ENCODE measurements at regions not wholly inside any gene's neighbourhood (a gene's known extent, or its start where the extent isn't known, plus 50 kb on each side); places are given as distances from the start of the nearest gene placed in this dataset.

DNA sequence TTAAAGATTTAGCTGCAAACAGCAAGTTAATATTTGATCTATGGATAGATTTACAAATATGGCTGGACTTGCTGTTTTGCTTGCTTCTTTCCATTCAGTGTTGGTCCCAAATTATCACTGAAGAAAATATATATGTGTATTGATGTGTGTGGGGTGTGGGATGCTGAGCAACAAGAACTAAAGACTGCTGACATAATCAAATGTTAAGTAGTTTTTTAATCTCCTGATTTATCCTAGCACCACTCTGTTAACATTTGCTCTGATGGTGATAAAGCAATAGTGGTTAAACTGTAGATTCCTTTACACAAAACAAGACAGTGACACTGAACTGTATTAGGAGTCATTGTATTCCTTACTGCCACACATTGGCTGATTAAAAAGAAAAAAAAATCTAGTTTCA lies 1023.5 kb upstream of the B3GALT2 start:
- Histone ChIP-seq H3K4me3 (replicated peaks; ENCODE audit: insufficient read depth, low read length) (no peak overlapping the region), H3K27ac (replicated peaks) (no peak overlapping the region), H3K27me3 (ENCODE audit: insufficient read depth, poor library complexity, severe bottlenecking) (no peaks in the 10 kb centered on the region)
- TF ChIP-seq CTCF (IDR thresholded peaks at IDR 0.05; ENCODE audit: insufficient read depth, low read length): no peak
- TF ChIP-seq SPI1 (IDR thresholded peaks at IDR 0.05; ENCODE audit: borderline replicate concordance, low read depth): no peak
- no peak for TF ChIP-seq GABPA (IDR thresholded peaks at IDR 0.05; ENCODE audit: low read depth)
- TF ChIP-seq REST (IDR thresholded peaks at IDR 0.05; ENCODE audit: insufficient replicate concordance, low read depth): no peak
- TF ChIP-seq POLR2AphosphoS5 (IDR thresholded peaks at IDR 0.05; ENCODE audit: low read depth): no peak
- no peak for DNase-seq (ENCODE audit: low read depth in 1 of 2, low spot score in 1 of 2)

DNA sequence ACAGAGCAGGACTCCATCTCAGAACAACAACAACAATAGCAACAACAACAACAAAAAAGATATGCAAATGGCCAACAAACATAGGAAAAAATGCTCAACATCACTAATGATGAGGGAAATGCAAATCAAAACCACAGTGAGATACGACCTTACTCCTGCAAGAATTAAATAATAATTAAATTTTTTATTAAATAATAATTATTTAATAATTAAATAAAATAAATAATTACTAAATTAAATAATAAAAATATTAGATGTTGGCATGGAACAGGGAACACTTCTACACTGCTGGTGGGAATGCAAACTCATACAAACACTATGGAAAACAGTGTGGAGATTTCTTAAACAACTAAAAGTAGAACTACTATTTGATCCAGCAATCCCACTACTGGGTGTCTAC lies 1022.3 kb upstream of the B3GALT2 start:
- no peak overlapping the region for H3K4me3 ChIP-seq (replicated peaks; ENCODE audit: insufficient read depth, low read length)
- H3K27me3 ChIP-seq (ENCODE audit: insufficient read depth, poor library complexity, severe bottlenecking): no peaks in the 10 kb centered on the region
- no peak for DNase-seq (ENCODE audit: low read depth in 1 of 2, low spot score in 1 of 2)
- TF ChIP-seq REST (IDR thresholded peaks at IDR 0.05; ENCODE audit: insufficient replicate concordance, low read depth) (no peak), GABPA (IDR thresholded peaks at IDR 0.05; ENCODE audit: low read depth) (no peak), SPI1 (IDR thresholded peaks at IDR 0.05; ENCODE audit: borderline replicate concordance, low read depth) (no peak), CTCF (IDR thresholded peaks at IDR 0.05; ENCODE audit: insufficient read depth, low read length) (no peak), POLR2AphosphoS5 (IDR thresholded peaks at IDR 0.05; ENCODE audit: low read depth) (no peak)
- no peak overlapping the region for H3K27ac ChIP-seq (replicated peaks)

- Histone ChIP-seq H3K27ac (replicated peaks) (no peak overlapping the region), H3K27me3 (ENCODE audit: insufficient read depth, poor library complexity, severe bottlenecking) (no peaks in the 10 kb centered on the region), H3K4me3 (replicated peaks; ENCODE audit: insufficient read depth, low read length) (no peak overlapping the region)
- TF ChIP-seq POLR2AphosphoS5 (IDR thresholded peaks at IDR 0.05; ENCODE audit: low read depth) (no peak), SPI1 (IDR thresholded peaks at IDR 0.05; ENCODE audit: borderline replicate concordance, low read depth) (no peak), CTCF (IDR thresholded peaks at IDR 0.05; ENCODE audit: insufficient read depth, low read length) (no peak), GABPA (IDR thresholded peaks at IDR 0.05; ENCODE audit: low read depth) (no peak), REST (IDR thresholded peaks at IDR 0.05; ENCODE audit: insufficient replicate concordance, low read depth) (no peak)
- DNase-seq (ENCODE audit: low read depth in 1 of 2, low spot score in 1 of 2): no peak
These were observed 1010.1 kb upstream of the B3GALT2 start for GRCh38 chr1:194196562-194196961.

Measured in HL-60 (cell line).